Skeletal muscle cell (primary cell): ENCODE measurements at regions not wholly inside any gene's neighbourhood (a gene's known extent, or its start where the extent isn't known, plus 50 kb on each side); places are given as distances from the start of the nearest gene placed in this dataset.
A peak's percentile ranks its signal among the peaks of the same experiment; 100 is the strongest.

ENCODE experiments used
- DNase-seq: peaks from one replicate; pipeline ENCODE4 v3.0.0-alpha.2; 2010; ENCODE audit warnings: low read depth
- H3K4me3 ChIP-seq: 2 replicates; pipeline ENCODE4 v1.5.1; 2011; ENCODE audit warnings: low read depth, mild to moderate bottlenecking, control low read depth, low read length, moderate library complexity

- no peak for DNase-seq
- no peak overlapping the region for H3K4me3 ChIP-seq
Observed at GRCh38 chr2:122883849-122884248, 1128.4 kb downstream of the TSN start.

- DNase-seq = no peak
- H3K4me3 ChIP-seq = no peak overlapping the region
Observed at GRCh38 chr2:122884889-122885288, 1129.4 kb downstream of the TSN start.

- no peak for DNase-seq
- no peak overlapping the region for H3K4me3 ChIP-seq
Observed at GRCh38 chr2:122885436-122885835, 1130.0 kb downstream of the TSN start.

- no peak for DNase-seq
- H3K4me3 ChIP-seq = no peak overlapping the region
Observed at GRCh38 chr2:122886479-122887145, 1131.2 kb downstream of the TSN start.

GRCh38 chr2:122899614-122900013 lies 1125.5 kb upstream of the CNTNAP5 start:
- H3K4me3 ChIP-seq = no peak overlapping the region
- DNase-seq = no peak

- DNase-seq = no peak
- no peak overlapping the region for H3K4me3 ChIP-seq
Observed at GRCh38 chr2:122905431-122905830, 1119.7 kb upstream of the CNTNAP5 start.

GRCh38 chr2:122908159-122908558 lies 1116.9 kb upstream of the CNTNAP5 start:
- H3K4me3 ChIP-seq = no peak overlapping the region
- no peak for DNase-seq

GRCh38 chr2:122927197-122927596 lies 1097.9 kb upstream of the CNTNAP5 start:
- H3K4me3 ChIP-seq = no peak overlapping the region
- DNase-seq = no peak

GRCh38 chr2:122927710-122928557 lies 1097.2 kb upstream of the CNTNAP5 start:
- H3K4me3 ChIP-seq = no peak overlapping the region
- DNase-seq = no peak

GRCh38 chr2:122929347-122929746 lies 1095.7 kb upstream of the CNTNAP5 start:
- no peak for DNase-seq

GRCh38 chr2:122935506-122935905 lies 1089.6 kb upstream of the CNTNAP5 start:
- no peak overlapping the region for H3K4me3 ChIP-seq
- DNase-seq = no peak

More at GRCh38 chr2:122929347-122929746, 1095.7 kb upstream of the CNTNAP5 start:
- H3K4me3 ChIP-seq = no peak overlapping the region

GRCh38 chr2:122939796-122940195 lies 1085.3 kb upstream of the CNTNAP5 start:
- DNase-seq = no peak

GRCh38 chr2:122949523-122949922 lies 1075.6 kb upstream of the CNTNAP5 start:
- H3K4me3 ChIP-seq = no peak overlapping the region
- DNase-seq = no peak

More at GRCh38 chr2:122939796-122940195, 1085.3 kb upstream of the CNTNAP5 start:
- no peak overlapping the region for H3K4me3 ChIP-seq

GRCh38 chr2:122955776-122956175 lies 1069.3 kb upstream of the CNTNAP5 start:
- DNase-seq = no peak
- H3K4me3 ChIP-seq = no peak overlapping the region

GRCh38 chr2:122960759-122961641 lies 1064.1 kb upstream of the CNTNAP5 start:
- H3K4me3 ChIP-seq = no peak overlapping the region
- peak; percentile 65 for DNase-seq

GRCh38 chr2:122966461-122966860 lies 1058.6 kb upstream of the CNTNAP5 start:
- no peak for DNase-seq
- no peak overlapping the region for H3K4me3 ChIP-seq

GRCh38 chr2:122977580-122977979 lies 1047.5 kb upstream of the CNTNAP5 start:
- no peak overlapping the region for H3K4me3 ChIP-seq
- no peak for DNase-seq

GRCh38 chr2:122980671-122981070 lies 1044.4 kb upstream of the CNTNAP5 start:
- DNase-seq = peak; percentile 35

GRCh38 chr2:122982936-122983335 lies 1042.2 kb upstream of the CNTNAP5 start:
- no peak for DNase-seq
- no peak overlapping the region for H3K4me3 ChIP-seq

More at GRCh38 chr2:122980671-122981070, 1044.4 kb upstream of the CNTNAP5 start:
- no peak overlapping the region for H3K4me3 ChIP-seq
